A673 (cell line): ENCODE measurements at regions not wholly inside any gene's neighbourhood (a gene's known extent, or its start where the extent isn't known, plus 50 kb on each side); places are given as distances from the start of the nearest gene placed in this dataset.

Experiments
- BruUV-seq: library from RNA; stranded (reverse); fragments of 400-500 nt; replicated peaks from 2 replicates; lab custom pipeline; 2021; lab: Mats Ljungman, UMichigan
- CTCF ChIA-PET: fragments of 300-600 bp; sonication (Branson Sonifier 250); formaldehyde crosslinking; loops from one replicate; lab custom pipeline; 2022; ENCODE audit warnings: antibody characterized with exemption; lab: Charles Lee
- POLR2A ChIA-PET: fragments of 300-600 bp; sonication (Branson Sonifier 250); formaldehyde crosslinking; loops from one replicate; lab custom pipeline; 2022; ENCODE audit warnings: antibody characterized with exemption; ENCODE audit not compliant: low non-redundant PET; lab: Charles Lee
- DNase-seq: peaks from one replicate; pipeline ENCODE4 v3.0.0-alpha.2; 2015; ENCODE audit warnings: low spot score
- H3K27ac ChIP-seq: fragments of 200-600 bp; sonication (generic); 2 replicates; pipeline ENCODE4 v1.5.1; 2016; ENCODE audit warnings: mixed run types, low read depth, mild to moderate bottlenecking, mixed read lengths, antibody characterized with exemption, low read length; ENCODE audit not compliant: poor library complexity, severe bottlenecking
- H3K27me3 ChIP-seq: fragments of 200-600 bp; sonication (generic); replicated peaks from 2 replicates; pipeline ENCODE4 v1.6.1; 2017; ENCODE audit warnings: mixed run types, low read depth, mild to moderate bottlenecking, mixed read lengths, antibody characterized with exemption, low read length; ENCODE audit not compliant: insufficient read depth, poor library complexity
- H3K36me3 ChIP-seq: fragments of 200-600 bp; sonication (generic); 2 replicates; pipeline ENCODE4 v1.6.1; 2016; ENCODE audit warnings: mixed run types, mild to moderate bottlenecking, mixed read lengths, antibody characterized with exemption, low read length; ENCODE audit not compliant: insufficient read depth, poor library complexity, severe bottlenecking
- H3K4me1 ChIP-seq: fragments of 200-600 bp; sonication (generic); 2 replicates; pipeline ENCODE4 v1.6.1; 2017; ENCODE audit warnings: mixed run types, mild to moderate bottlenecking, mixed read lengths, antibody characterized with exemption, low read length; ENCODE audit not compliant: insufficient read depth, poor library complexity, severe bottlenecking
- H3K4me3 ChIP-seq: fragments of 200-600 bp; sonication (generic); 2 replicates; pipeline ENCODE4 v1.5.1; 2016; ENCODE audit warnings: low read depth, mixed run types, mild to moderate bottlenecking, mixed read lengths, low read length; ENCODE audit not compliant: poor library complexity, severe bottlenecking
- H3K9me3 ChIP-seq: fragments of 200-600 bp; sonication (generic); 2 replicates; pipeline ENCODE4 v1.6.1; 2016; ENCODE audit warnings: mixed run types, low read depth, mild to moderate bottlenecking, mixed read lengths, antibody characterized with exemption, low read length; ENCODE audit not compliant: poor library complexity, severe bottlenecking
- CTCF ChIP-seq: fragments of 300-800, 200-600 bp; sonication (generic); conservative IDR thresholded peaks from 2 replicates; pipeline ENCODE4 v1.5.1; 2017; ENCODE audit warnings: low read depth, mild to moderate bottlenecking, antibody characterized with exemption, low read length, moderate library complexity, mixed read lengths
- EZH2 ChIP-seq: fragments of 200-600 bp; sonication (generic); IDR thresholded peaks from 2 replicates; pipeline ENCODE4 v1.6.1; 2017; ENCODE audit warnings: borderline replicate concordance, low read depth, mild to moderate bottlenecking, mixed read lengths, antibody characterized with exemption, low read length; ENCODE audit not compliant: poor library complexity, severe bottlenecking
- intact Hi-C: fragments of 100-400 bp; cut with micrococcal nuclease; formaldehyde crosslinking; loops from one replicate; pipeline ENCODE4 v1.10.0; 2022; ENCODE audit not compliant: unreplicated experiment

GRCh38 chr5:100299261-100299660, 235.9 kb upstream of the FAM174A start:
- intact Hi-C loops: no loop called here
- ChIA-PET POLR2A (no interaction called here), CTCF (no interaction called here)

GRCh38 chr5:100276071-100276470, 259.1 kb upstream of the FAM174A start:
- BruUV-seq: no TSS peak

More at GRCh38 chr5:100299261-100299660, 235.9 kb upstream of the FAM174A start:
- DNase-seq: no peak
- H3K27me3 ChIP-seq: no peaks in the 10 kb centered on the region
- TF ChIP-seq EZH2: no peak
- no peak for TF ChIP-seq CTCF
- H3K4me3 ChIP-seq: no peak overlapping the region
- BruUV-seq: no TSS peak
- H3K9me3 ChIP-seq: no peaks in the 10 kb centered on the region
- no peaks in the 10 kb centered on the region for H3K4me1 ChIP-seq
- no peak overlapping the region for H3K27ac ChIP-seq
- no peaks in the 10 kb centered on the region for H3K36me3 ChIP-seq

GRCh38 chr5:100275631-100276030, 259.5 kb upstream of the FAM174A start:
- TF ChIP-seq CTCF (no peak), EZH2 (no peak)
- CTCF ChIA-PET: no interaction called here
- intact Hi-C loops: no loop called here
- H3K4me1 ChIP-seq: no peaks in the 10 kb centered on the region
- H3K27ac ChIP-seq: no peak overlapping the region
- no peaks in the 10 kb centered on the region for H3K36me3 ChIP-seq
- H3K4me3 ChIP-seq: no peak overlapping the region
- POLR2A ChIA-PET: no interaction called here
- H3K9me3 ChIP-seq: no peaks in the 10 kb centered on the region
- DNase-seq: no peak
- no peaks in the 10 kb centered on the region for H3K27me3 ChIP-seq
- BruUV-seq: no TSS peak

More at GRCh38 chr5:100276071-100276470, 259.1 kb upstream of the FAM174A start:
- intact Hi-C loops: no loop called here
- no peaks in the 10 kb centered on the region for H3K27me3 ChIP-seq
- H3K4me1 ChIP-seq: no peaks in the 10 kb centered on the region
- no peak for DNase-seq
- no peaks in the 10 kb centered on the region for H3K9me3 ChIP-seq
- H3K27ac ChIP-seq: no peak overlapping the region
- H3K4me3 ChIP-seq: no peak overlapping the region
- ChIA-PET CTCF (no interaction called here), POLR2A (no interaction called here)
- TF ChIP-seq CTCF (no peak), EZH2 (no peak)
- H3K36me3 ChIP-seq: no peaks in the 10 kb centered on the region
